ENCODE measurements at regions not wholly inside any gene's neighbourhood (a gene's known extent, or its start where the extent isn't known, plus 50 kb on each side); places are given as distances from the start of the nearest gene placed in this dataset.

DNA sequence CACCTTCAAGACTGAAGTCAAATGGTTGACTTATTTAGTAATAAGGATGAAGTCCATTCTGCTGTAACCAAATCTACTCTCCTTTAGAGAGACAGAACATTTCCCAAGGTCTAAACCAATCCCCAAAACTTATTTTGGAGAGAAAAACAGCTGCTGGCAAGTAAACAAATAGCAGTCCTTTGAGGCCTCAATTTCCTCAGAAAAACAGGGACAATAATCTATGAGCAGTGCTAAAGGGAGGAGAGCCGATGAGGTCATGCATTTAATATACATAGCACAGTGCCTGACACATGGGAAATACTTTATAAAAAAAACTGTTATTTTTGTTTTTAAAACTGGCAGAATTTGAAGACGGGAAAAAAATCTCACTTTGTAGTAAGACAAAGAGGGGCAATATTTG is 526.0 kb downstream of the EPM2A start:
- intact Hi-C loops (cut with DNase I), result no loop called here
- no peak for DNase-seq (ENCODE audit: low spot score)

DNA sequence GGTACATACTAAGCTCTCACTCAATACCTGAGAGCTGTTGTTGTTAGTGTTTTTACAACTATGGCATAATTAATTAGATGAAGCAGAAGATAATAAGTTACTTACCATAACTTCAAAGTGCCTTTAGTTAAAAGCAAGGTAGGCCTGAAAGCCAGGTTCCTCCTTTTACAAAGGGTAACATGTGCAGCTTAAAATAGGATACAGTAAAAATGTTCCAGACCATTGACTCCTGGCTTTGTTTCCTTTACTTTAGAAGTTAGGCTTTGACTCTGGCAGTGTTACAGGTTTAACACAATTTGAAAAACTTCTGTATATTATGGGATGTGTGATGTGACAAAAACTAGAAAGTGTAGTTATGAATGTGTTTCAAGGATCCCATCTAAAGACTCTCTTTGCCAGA is 522.5 kb downstream of the EPM2A start:
- no peak for DNase-seq (ENCODE audit: low spot score)
- intact Hi-C loops (cut with DNase I), result no loop called here

- intact Hi-C loops (cut with DNase I), result no loop called here
These were observed 521.7 kb downstream of the EPM2A start for GRCh38 chr6:145213614-145214013.

GRCh38 chr6:145214570-145214969 is 520.8 kb downstream of the EPM2A start:
- intact Hi-C loops (cut with DNase I), result no loop called here
- DNase-seq (ENCODE audit: low spot score), result no peak

More at GRCh38 chr6:145213614-145214013, 521.7 kb downstream of the EPM2A start:
- no peak for DNase-seq (ENCODE audit: low spot score)

DNA sequence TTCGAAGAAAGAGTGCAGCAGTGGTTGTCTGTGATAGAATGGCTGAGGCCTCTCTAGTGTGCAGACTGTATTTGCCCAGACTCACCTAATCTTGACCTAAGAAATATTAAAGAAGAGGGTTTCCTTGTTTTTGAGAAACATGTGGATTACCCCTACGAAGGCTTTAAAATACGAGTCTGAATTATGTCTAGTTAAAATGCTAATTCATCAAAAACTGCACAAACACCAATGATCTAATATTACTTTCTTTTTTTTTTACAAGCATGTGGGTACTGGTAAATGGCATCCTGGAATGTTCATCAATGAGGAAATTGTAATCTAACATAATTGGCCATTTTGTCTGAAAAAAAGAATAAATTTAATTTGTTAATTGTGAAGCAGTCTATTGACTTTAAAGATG is 510.9 kb downstream of the EPM2A start:
- DNase-seq (ENCODE audit: low spot score), result no peak
- intact Hi-C loops (cut with DNase I), result loop anchor here in 1 of 2 donors (10.0 kb wide), 1 partner anchor 640 kb away; no protein-coding TSS in a partner anchor

DNA sequence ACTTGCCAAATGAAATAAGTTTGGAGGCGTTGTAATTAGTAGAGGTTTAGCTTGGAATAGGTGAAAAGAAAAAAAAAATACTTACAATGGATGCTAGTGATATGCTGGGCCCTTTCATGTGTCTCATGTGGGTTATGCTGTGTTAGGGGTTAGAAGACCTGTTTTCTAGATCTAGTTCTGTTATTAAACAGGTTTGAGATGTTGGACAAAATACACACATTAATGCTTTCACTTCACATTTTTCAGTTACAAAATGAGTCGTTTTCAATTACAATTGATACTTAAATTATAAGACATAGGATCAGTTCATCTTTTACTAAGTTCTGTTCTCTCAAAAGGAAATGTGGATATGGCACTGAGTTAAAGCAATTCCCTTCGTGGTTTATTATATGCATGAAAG is 509.8 kb downstream of the EPM2A start:
- no peak for DNase-seq (ENCODE audit: low spot score)
- intact Hi-C loops (cut with DNase I), result loop anchor here in 1 of 2 donors (10.0 kb wide), 1 partner anchor 641 kb away; no protein-coding TSS in a partner anchor

GRCh38 chr6:145227593-145227992 is 507.7 kb downstream of the EPM2A start:
- DNase-seq (ENCODE audit: low spot score), result no peak
- intact Hi-C loops (cut with DNase I), result loop anchor here in 1 of 2 donors (10.0 kb wide), 1 partner anchor 643 kb away; no protein-coding TSS in a partner anchor

DNA sequence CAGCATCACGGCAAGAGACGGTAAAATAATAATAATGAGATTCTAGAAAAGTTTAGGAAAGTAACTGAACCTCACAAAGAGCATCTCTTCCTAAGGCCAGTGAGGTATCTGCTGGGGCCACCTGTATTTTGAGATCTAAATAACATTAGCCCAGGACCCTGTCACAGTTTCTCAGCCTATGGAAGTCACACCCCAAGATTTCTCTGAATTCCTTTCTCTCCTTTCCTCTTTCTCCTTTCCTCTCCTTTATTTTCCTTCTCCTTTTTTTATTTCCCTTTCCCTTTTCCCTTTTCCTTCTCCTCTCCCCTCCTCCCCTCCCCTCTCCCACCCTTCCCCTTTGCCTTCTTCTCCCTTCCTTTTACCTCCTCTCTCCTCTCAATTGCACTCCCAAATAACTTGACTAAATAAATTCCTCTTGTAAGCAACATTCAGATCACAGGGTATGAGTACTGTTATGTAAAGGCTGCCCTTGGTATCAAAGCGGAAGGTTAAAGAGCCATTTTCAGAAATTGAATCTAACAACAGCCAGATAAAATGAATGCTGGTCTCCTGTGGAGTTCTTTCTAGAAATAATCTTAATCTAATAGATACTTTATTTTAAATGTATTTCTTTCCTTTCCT is 506.2 kb downstream of the EPM2A start:
- intact Hi-C loops (cut with DNase I), result loop anchor here in 1 of 2 donors (10.0 kb wide), 1 partner anchor 644 kb away; no protein-coding TSS in a partner anchor
- no peak for DNase-seq (ENCODE audit: low spot score)

GRCh38 chr6:145233955-145234354 is 501.4 kb downstream of the EPM2A start:
- intact Hi-C loops (cut with DNase I), result no loop called here
- DNase-seq (ENCODE audit: low spot score), result no peak

DNA sequence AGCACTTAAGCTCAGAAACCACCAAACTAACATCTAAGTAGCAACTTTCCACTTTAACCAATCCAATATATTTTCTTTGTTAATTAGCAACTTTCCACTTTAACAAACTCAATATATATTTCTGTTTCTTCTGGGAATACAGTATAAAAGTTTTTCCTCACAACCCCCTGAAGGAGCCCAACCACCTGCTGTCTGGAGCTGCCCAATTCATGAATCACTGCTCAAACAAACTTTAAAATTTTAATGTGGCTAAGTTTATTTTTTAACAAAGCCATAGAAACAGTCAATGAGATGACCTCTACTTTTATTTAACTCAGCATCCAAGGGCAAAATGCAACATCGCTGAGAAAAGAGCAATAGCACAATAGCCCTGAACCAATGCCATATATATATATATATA is 500.1 kb downstream of the EPM2A start:
- intact Hi-C loops (cut with DNase I), result no loop called here
- no peak for DNase-seq (ENCODE audit: low spot score)

- intact Hi-C loops (cut with DNase I), result no loop called here
- no peak for DNase-seq (ENCODE audit: low spot score)
These were observed 496.5 kb downstream of the EPM2A start for GRCh38 chr6:145238787-145239186.

- DNase-seq (ENCODE audit: low spot score), result no peak
- intact Hi-C loops (cut with DNase I), result no loop called here
These were observed 494.3 kb downstream of the EPM2A start for GRCh38 chr6:145241039-145241438.

- intact Hi-C loops (cut with DNase I), result no loop called here
- no peak for DNase-seq (ENCODE audit: low spot score)
These were observed 493.6 kb downstream of the EPM2A start for GRCh38 chr6:145241721-145242120.

DNA sequence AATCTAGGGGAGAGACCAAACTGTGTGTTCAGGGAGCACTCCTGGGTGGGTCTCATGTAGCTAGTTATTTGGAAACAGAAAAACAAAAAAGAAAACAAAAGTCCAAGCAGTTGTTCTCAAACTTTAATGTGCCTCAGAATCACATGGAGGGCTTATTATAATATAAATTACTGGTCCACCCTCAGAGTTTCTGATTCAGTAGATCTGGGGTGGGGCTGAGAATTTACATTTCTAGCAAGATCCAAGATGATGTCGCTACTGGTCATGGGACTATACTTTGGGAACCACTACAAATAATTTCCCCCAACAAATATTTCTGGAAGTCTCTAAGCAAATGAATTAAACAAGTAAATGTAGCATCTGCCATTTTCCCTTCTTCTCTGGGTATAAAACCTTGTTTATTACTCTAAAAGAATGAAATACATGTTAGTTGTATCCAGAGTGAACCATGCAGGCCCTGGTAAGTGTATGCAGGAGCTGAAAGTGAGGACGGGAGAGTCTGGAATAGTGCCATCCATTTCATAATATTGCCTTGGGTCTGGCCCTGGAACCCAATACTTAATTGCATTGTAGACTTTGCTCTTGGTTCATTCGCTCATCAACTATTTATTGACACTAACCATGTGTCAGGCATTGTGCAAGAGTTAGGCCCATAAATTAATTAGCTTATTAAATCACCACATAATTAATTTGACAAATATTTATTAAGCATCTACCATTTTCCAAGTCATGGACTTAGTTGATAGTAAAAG is 490.8 kb downstream of the EPM2A start:
- intact Hi-C loops (cut with DNase I), result no loop called here

GRCh38 chr6:145245119-145245518 is 490.2 kb downstream of the EPM2A start:
- DNase-seq (ENCODE audit: low spot score), result no peak
- intact Hi-C loops (cut with DNase I), result no loop called here

More for the DNA sequence above, 490.8 kb downstream of the EPM2A start:
- no peak for DNase-seq (ENCODE audit: low spot score)

GRCh38 chr6:145247692-145248419 is 487.5 kb downstream of the EPM2A start:
- intact Hi-C loops (cut with DNase I), result no loop called here

DNA sequence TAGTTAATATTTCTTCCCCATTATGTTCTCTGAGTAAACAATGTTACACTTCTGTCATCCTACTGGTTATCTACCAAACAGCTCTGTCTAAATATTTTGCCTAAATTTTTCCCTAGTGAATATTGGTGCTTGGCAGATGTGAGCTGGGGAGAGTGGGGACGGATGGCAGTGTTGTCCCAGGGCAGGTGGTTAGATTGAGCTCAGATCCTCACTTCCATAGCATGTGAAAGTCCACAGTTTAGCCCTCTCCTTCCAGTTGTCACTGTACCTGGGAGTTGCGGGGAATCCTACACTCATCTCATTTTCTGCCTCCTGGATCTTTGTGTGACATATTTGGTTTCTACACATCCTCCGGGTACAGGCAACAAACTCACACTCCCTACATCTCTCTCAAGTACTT is 484.9 kb downstream of the EPM2A start:
- intact Hi-C loops (cut with DNase I), result no loop called here
- DNase-seq (ENCODE audit: low spot score), result no peak

More at GRCh38 chr6:145247692-145248419, 487.5 kb downstream of the EPM2A start:
- no peak for DNase-seq (ENCODE audit: low spot score)

GRCh38 chr6:145252737-145253136 is 482.6 kb downstream of the EPM2A start:
- no peak for DNase-seq (ENCODE audit: low spot score)
- intact Hi-C loops (cut with DNase I), result no loop called here

GRCh38 chr6:145254649-145255401 is 480.5 kb downstream of the EPM2A start:
- DNase-seq (ENCODE audit: low spot score), result no peak
- intact Hi-C loops (cut with DNase I), result no loop called here
